ENCODE measurements at regions not wholly inside any gene's neighbourhood (a gene's known extent, or its start where the extent isn't known, plus 50 kb on each side); places are given as distances from the start of the nearest gene placed in this dataset.

DNA sequence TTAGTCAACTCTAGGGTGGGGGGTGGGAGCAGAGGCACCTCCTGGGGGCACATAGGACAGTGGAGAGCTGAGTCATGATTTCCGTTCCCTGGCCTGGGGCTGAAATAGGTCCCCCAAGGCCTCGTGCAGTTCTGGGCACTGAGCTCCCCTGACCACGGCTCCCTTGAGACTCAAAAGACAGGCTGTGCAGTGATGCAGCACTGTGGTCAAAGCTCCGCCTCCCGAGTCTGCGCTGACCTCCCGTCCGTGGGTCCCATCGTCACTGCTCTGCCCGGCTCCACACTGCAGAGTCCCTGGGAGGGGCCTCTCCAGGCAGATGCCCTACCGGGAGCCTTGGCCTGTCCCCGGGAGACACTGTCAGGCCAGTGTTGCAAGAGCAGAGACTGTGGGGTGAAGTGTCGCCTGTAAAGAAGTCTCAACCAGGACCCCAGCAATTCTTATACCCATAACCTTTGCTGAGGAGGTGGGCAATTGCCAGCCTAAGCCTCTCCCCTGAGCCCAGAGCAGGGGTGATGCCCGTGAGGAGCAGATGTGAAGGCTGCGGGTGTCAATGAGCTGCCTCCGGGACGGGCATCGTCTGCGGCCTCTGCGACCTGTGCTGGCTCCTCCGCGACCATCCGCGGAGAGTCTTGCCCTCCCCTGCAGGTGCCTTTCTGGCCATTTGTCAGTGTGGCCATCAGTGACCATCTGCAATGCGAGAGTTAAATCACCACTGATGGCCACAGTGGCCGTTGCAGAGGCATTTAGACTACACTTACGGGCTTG, 877.3 kb downstream of the BRD1 start:
- in situ Hi-C loops (cut with HindIII; ENCODE audit: extremely low pct_ligation_motif_present, low pct_unique_long_range_greater_than_20kb) = no loop called here
- Histone ChIP-seq H2AFZ (ENCODE audit: low read length) (no peak overlapping the region), H3K4me1 (ENCODE audit: insufficient read depth, low read length) (peaks cover 16% of the 10 kb centered on the region), H3K9ac (ENCODE audit: insufficient read depth, low read depth, low read length) (no peak overlapping the region), H3K27me3 (ENCODE audit: control insufficient read depth in 1 of 2, insufficient read depth in 2 of 2, low read length in 2 of 2) (peaks cover 0 to 7% of the 10 kb centered on the region in 2 experiments; a peak in 2 of 5 replicates), H3K9me3 (ENCODE audit: low read length) (no peaks in the 10 kb centered on the region), H3K4me2 (ENCODE audit: low read depth, low read length) (no peak overlapping the region), H3K79me2 (ENCODE audit: insufficient read depth, low read length) (no peaks in the 10 kb centered on the region), H4K20me1 (ENCODE audit: insufficient read depth, low read length) (no peaks in the 10 kb centered on the region), H3K27ac (ENCODE audit: extremely low read length, insufficient read depth, low read length) (no peak overlapping the region), H3K36me3 (replicated peaks in 1 of 2; ENCODE audit: control insufficient read depth in 1 of 2, insufficient read depth in 2 of 2, low read length in 2 of 2) (no peaks in the 10 kb centered on the region), H3K4me3 (replicated peaks in 1 of 3; ENCODE audit: insufficient read depth in 1 of 3, low read depth in 2 of 3, low read length in 3 of 3) (no peak overlapping the region)
- DNase-seq (ENCODE audit: low spot score) (no peak), ATAC-seq (no peak), FAIRE-seq (no peak)
- intact Hi-C loops (cut with micrococcal nuclease; ENCODE audit: unreplicated experiment) = no loop called here
- CTCF ChIA-PET (ENCODE audit: low intra/inter-chr PET ratio, low total read pairs) = no interaction called here
- WGBS (ENCODE audit: low lambda C conversion rate) = 57% methylated on average over 16 of the region's 27 CpGs
- POLR2A ChIA-PET = no interaction called here
- BruUV-seq (replicated peaks) = no TSS peak
- TF ChIP-seq, protein P1, sequence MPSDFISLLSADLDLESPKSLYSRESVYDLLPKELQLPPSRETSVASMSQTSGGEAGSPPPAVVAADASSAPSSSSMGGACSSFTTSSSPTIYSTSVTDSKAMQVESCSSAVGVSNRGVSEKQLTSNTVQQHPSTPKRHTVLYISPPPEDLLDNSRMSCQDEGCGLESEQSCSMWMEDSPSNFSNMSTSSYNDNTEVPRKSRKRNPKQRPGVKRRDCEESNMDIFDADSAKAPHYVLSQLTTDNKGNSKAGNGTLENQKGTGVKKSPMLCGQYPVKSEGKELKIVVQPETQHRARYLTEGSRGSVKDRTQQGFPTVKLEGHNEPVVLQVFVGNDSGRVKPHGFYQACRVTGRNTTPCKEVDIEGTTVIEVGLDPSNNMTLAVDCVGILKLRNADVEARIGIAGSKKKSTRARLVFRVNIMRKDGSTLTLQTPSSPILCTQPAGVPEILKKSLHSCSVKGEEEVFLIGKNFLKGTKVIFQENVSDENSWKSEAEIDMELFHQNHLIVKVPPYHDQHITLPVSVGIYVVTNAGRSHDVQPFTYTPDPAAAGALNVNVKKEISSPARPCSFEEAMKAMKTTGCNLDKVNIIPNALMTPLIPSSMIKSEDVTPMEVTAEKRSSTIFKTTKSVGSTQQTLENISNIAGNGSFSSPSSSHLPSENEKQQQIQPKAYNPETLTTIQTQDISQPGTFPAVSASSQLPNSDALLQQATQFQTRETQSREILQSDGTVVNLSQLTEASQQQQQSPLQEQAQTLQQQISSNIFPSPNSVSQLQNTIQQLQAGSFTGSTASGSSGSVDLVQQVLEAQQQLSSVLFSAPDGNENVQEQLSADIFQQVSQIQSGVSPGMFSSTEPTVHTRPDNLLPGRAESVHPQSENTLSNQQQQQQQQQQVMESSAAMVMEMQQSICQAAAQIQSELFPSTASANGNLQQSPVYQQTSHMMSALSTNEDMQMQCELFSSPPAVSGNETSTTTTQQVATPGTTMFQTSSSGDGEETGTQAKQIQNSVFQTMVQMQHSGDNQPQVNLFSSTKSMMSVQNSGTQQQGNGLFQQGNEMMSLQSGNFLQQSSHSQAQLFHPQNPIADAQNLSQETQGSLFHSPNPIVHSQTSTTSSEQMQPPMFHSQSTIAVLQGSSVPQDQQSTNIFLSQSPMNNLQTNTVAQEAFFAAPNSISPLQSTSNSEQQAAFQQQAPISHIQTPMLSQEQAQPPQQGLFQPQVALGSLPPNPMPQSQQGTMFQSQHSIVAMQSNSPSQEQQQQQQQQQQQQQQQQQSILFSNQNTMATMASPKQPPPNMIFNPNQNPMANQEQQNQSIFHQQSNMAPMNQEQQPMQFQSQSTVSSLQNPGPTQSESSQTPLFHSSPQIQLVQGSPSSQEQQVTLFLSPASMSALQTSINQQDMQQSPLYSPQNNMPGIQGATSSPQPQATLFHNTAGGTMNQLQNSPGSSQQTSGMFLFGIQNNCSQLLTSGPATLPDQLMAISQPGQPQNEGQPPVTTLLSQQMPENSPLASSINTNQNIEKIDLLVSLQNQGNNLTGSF (CRISPR knock-in tag; IDR thresholded peaks at IDR 0.05) = no peak
- TF ChIP-seq, protein P2, sequence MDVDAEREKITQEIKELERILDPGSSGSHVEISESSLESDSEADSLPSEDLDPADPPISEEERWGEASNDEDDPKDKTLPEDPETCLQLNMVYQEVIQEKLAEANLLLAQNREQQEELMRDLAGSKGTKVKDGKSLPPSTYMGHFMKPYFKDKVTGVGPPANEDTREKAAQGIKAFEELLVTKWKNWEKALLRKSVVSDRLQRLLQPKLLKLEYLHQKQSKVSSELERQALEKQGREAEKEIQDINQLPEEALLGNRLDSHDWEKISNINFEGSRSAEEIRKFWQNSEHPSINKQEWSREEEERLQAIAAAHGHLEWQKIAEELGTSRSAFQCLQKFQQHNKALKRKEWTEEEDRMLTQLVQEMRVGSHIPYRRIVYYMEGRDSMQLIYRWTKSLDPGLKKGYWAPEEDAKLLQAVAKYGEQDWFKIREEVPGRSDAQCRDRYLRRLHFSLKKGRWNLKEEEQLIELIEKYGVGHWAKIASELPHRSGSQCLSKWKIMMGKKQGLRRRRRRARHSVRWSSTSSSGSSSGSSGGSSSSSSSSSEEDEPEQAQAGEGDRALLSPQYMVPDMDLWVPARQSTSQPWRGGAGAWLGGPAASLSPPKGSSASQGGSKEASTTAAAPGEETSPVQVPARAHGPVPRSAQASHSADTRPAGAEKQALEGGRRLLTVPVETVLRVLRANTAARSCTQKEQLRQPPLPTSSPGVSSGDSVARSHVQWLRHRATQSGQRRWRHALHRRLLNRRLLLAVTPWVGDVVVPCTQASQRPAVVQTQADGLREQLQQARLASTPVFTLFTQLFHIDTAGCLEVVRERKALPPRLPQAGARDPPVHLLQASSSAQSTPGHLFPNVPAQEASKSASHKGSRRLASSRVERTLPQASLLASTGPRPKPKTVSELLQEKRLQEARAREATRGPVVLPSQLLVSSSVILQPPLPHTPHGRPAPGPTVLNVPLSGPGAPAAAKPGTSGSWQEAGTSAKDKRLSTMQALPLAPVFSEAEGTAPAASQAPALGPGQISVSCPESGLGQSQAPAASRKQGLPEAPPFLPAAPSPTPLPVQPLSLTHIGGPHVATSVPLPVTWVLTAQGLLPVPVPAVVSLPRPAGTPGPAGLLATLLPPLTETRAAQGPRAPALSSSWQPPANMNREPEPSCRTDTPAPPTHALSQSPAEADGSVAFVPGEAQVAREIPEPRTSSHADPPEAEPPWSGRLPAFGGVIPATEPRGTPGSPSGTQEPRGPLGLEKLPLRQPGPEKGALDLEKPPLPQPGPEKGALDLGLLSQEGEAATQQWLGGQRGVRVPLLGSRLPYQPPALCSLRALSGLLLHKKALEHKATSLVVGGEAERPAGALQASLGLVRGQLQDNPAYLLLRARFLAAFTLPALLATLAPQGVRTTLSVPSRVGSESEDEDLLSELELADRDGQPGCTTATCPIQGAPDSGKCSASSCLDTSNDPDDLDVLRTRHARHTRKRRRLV (CRISPR knock-in tag; IDR thresholded peaks at IDR 0.05) = no peak
- TF ChIP-seq HNF4A (CRISPR knock-in tag; IDR thresholded peaks at IDR 0.05) (no peak), ZNF34 (CRISPR knock-in tag; IDR thresholded peaks at IDR 0.05; ENCODE audit: borderline replicate concordance) (no peak), ZNF138 (CRISPR knock-in tag; IDR thresholded peaks at IDR 0.05; ENCODE audit: low read depth) (no peak)
- TF ChIP-seq, protein P3, sequence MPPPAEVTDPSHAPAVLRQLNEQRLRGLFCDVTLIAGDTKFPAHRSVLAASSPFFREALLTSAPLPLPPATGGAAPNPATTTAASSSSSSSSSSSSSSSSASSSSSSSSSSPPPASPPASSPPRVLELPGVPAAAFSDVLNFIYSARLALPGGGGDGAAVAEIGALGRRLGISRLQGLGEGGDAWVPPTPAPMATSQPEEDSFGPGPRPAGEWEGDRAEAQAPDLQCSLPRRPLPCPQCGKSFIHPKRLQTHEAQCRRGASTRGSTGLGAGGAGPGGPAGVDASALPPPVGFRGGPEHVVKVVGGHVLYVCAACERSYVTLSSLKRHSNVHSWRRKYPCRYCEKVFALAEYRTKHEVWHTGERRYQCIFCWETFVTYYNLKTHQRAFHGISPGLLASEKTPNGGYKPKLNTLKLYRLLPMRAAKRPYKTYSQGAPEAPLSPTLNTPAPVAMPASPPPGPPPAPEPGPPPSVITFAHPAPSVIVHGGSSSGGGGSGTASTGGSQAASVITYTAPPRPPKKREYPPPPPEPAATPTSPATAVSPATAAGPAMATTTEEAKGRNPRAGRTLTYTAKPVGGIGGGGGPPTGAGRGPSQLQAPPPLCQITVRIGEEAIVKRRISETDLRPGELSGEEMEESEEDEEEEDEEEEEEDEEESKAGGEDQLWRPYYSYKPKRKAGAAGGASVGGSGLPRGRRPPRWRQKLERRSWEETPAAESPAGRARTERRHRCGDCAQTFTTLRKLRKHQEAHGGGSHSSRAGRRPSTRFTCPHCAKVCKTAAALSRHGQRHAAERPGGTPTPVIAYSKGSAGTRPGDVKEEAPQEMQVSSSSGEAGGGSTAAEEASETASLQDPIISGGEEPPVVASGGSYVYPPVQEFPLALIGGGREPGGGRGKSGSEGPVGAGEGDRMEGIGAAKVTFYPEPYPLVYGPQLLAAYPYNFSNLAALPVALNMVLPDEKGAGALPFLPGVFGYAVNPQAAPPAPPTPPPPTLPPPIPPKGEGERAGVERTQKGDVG (CRISPR knock-in tag; IDR thresholded peaks at IDR 0.05; ENCODE audit: borderline replicate concordance) = no peak
- TF ChIP-seq, protein P4, sequence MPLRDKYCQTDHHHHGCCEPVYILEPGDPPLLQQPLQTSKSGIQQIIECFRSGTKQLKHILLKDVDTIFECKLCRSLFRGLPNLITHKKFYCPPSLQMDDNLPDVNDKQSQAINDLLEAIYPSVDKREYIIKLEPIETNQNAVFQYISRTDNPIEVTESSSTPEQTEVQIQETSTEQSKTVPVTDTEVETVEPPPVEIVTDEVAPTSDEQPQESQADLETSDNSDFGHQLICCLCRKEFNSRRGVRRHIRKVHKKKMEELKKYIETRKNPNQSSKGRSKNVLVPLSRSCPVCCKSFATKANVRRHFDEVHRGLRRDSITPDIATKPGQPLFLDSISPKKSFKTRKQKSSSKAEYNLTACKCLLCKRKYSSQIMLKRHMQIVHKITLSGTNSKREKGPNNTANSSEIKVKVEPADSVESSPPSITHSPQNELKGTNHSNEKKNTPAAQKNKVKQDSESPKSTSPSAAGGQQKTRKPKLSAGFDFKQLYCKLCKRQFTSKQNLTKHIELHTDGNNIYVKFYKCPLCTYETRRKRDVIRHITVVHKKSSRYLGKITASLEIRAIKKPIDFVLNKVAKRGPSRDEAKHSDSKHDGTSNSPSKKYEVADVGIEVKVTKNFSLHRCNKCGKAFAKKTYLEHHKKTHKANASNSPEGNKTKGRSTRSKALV (CRISPR knock-in tag; IDR thresholded peaks at IDR 0.05) = no peak

All from HepG2 (cell line).